ENCODE measurements at regions not wholly inside any gene's neighbourhood (a gene's known extent, or its start where the extent isn't known, plus 50 kb on each side); places are given as distances from the start of the nearest gene placed in this dataset.

DNA sequence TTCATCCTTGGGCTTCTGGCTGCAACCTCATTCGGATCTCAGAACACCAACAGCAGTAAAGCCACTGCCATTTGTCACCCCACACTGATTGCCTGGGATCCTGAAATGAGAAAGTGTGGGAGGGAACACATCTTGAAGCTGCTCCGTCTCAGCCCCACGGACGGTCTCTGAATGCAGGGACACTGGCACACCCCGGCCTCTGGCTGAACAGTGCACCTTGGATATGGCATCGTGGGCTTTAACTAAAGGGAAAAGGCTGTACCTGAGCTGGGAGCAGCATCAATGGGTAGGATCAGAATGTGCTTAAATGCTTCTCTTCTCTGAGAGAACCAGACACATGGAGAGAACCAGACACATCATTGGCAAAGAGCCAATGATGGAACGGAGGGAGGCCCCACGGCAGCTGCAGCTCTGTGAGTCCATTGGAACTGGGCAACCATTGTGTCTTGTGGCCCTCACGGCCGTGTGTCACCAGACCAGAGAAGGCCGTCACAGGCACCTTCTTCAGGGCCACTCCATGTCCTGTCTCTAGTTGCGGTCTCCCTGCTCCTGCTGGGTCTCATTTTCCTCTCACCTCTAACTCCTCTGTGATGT lies 193.4 kb upstream of the MYT1L start:
- DNase-seq (ENCODE audit: low read depth): no peak

- no peak for DNase-seq (ENCODE audit: low read depth)
Measured at GRCh38 chr2:2523461-2524347, 192.6 kb upstream of the MYT1L start.

DNA sequence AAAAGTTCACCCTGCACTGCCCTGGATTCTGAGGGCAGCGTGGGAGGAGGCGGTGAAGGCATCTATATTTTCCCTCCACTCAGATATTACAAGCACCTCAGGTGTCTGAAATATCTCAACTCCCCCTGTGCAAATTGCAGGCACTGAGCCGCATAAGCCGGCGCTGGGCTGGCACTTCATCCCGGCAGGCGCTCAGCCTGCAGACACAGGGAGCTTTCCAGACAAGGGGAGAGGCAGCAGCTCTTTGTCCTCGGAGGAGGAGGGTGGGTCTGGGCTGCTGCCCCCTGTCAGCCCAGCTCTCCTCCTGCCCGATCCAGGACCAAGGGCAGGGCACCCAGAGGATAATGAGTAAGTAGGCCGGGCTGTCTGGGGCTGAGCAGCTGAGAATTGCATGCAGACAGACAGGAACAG lies 189.3 kb upstream of the MYT1L start:
- no peak for DNase-seq (ENCODE audit: low read depth)

- no peak for DNase-seq (ENCODE audit: low read depth)
Measured at GRCh38 chr2:2519381-2519780, 188.3 kb upstream of the MYT1L start.

- no peak for DNase-seq (ENCODE audit: low read depth)
Measured at GRCh38 chr2:2517399-2517798, 186.3 kb upstream of the MYT1L start.

GRCh38 chr2:2516386-2516785 lies 185.3 kb upstream of the MYT1L start:
- no peak for DNase-seq (ENCODE audit: low read depth)

DNA sequence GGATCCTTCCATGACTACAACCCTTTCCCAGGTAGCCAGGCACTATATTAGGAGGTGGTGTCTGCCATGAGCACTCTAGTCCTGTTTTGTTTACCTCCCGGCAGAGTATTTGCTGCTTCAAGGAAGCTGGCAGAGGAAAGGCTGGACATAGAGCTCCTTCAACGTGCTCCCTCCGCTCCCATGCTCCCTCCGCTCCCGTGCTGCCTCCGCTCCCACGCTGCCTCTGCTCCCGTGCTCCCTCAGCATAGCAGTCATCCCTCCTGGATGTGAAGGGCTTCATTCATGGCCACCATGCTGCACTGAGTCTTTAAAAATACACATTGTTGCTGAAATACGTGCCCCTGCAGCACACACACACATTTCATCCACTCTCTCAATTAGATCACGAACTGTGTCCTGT lies 181.9 kb upstream of the MYT1L start:
- DNase-seq (ENCODE audit: low read depth): no peak

- DNase-seq (ENCODE audit: low read depth): no peak
Measured at GRCh38 chr2:2507417-2507997, 176.4 kb upstream of the MYT1L start.

DNA sequence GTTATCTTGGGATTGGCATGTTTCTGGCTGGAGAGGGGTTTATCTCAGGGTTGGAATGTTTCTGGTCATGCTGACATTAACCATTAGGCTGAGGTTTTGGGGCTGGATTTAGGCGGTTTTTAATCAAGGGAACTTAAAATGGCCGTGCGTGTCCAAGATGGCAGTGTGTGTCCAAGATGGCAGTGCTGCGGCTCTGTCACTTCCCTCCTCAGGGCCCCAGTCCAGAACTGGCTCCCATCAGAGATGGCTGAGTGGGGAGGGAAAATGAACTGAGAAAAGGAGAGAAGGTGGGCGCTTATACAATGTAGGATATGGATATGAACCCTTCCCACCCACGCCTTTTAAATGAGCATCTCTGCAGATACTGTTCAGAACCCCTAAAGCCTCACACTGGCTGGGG lies 175.5 kb upstream of the MYT1L start:
- no peak for DNase-seq (ENCODE audit: low read depth)

- DNase-seq (ENCODE audit: low read depth): no peak
Measured at GRCh38 chr2:2505604-2506003, 174.5 kb upstream of the MYT1L start.

DNA sequence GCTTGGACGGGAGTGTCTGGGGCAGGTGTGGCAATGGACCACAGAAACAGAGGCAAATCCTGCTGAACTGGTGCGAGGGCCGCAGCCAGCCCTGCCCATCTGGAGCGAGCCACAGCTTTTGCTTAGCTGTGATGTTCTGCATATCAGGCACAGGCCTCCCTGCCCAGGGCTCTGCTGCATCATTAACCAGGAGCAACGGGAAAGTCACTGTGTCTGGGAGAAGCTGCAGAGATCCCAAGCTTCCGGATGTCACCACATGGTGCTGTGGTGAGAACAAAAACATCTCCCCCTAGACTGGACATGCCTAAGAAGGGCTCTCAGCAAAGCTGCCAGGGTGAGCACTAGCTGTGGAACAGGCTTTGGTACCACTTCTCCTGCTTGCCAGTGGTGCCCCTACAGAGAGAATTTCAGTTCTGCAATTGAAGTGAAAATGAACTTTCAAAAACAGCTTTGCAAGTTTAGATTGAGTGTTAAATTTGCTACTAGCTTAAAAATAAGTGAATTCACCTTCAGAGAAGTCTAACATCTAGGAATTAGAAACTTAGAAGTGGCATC lies 172.9 kb upstream of the MYT1L start:
- no peak for DNase-seq (ENCODE audit: low read depth)

GRCh38 chr2:2502201-2502549 lies 171.1 kb upstream of the MYT1L start:
- DNase-seq (ENCODE audit: low read depth): no peak

- no peak for DNase-seq (ENCODE audit: low read depth)
Measured at GRCh38 chr2:2501454-2502200, 170.6 kb upstream of the MYT1L start.

DNA sequence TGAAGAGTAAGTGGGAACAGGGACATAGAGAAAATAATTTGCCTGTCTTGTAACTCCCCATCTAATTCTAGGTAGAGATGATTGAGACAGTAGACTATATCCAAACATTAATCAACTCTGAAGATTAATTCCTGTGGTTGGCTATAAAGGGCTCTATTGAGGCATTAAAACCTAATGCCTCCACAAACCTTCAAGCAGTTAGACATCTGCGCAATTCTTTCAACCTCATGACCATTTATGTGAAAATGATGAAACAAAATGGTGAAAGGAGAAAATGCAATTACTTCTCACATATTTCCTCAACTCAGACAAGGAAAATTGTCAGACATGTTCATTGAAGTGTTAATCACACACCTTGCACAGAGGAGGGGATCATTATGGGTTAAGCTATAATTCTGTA lies 164.5 kb upstream of the MYT1L start:
- DNase-seq (ENCODE audit: low read depth): no peak

DNA sequence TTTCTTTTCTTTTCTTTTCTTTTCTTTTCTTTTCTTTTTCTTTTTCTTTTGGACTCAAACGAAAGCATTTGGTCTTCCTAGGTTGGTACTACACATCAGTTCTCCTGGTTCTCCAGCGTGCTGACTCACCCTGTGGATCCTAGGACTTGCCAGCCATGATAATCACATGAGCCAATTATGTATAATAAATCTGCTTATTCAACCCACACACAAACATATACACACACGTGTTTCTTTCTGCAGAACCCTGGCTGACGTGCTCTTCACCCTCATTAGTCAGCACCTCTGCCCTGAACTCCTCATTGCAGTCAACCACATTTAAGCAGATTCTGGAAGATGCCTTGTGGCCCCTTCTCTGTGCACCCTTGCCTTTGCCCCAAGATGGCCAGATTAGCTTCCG lies 162.4 kb upstream of the MYT1L start:
- no peak for DNase-seq (ENCODE audit: low read depth)

- no peak for DNase-seq (ENCODE audit: low read depth)
Measured at GRCh38 chr2:2492800-2493199, 161.7 kb upstream of the MYT1L start.

- no peak for DNase-seq (ENCODE audit: low read depth)
Measured at GRCh38 chr2:2491964-2492363, 160.9 kb upstream of the MYT1L start.

GRCh38 chr2:2484301-2484700 lies 153.2 kb upstream of the MYT1L start:
- DNase-seq (ENCODE audit: low read depth): no peak

- no peak for DNase-seq (ENCODE audit: low read depth)
Measured at GRCh38 chr2:2482851-2483250, 151.8 kb upstream of the MYT1L start.

GRCh38 chr2:2472881-2473280 lies 141.8 kb upstream of the MYT1L start:
- DNase-seq (ENCODE audit: low read depth): no peak

DNA sequence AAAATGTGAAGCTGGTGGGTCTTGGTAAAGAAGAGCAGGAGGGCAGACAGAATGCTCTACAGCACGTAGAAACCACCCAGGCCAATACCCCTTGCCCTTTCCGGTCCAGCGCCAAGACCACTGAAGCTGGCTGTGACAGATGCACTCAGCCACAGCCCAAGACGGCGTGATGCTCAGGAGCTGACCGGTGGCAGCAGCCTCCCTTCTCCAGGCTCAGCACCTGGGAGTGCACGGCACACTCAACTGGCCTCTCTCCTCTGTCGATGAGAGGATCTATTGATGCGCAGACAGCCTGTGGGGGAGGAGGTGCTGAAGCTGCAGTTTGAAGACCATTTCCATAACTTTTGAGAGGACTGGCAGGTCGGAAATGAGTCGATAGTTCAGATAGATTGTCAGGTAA lies 141.0 kb upstream of the MYT1L start:
- no peak for DNase-seq (ENCODE audit: low read depth)

DNA sequence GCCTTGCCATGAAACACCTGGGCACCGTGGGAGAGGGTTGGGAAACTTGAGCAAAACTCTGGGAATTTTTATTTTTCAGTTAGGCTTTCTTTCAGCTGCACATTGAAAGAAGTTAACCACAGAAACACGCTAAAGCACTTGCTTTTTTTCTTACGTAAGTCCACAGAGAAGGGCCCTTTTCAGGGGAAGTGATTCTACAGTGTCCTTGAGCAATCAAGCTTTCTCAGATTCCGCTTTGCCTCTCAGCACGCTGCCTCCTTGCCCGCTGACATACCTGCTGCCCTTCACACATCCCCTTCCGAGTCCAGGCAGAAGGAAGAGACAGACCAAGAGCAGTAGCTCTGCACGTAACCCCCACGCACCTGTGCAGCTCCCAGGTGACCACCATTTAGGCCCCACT lies 135.5 kb upstream of the MYT1L start:
- no peak for DNase-seq (ENCODE audit: low read depth)

- no peak for DNase-seq (ENCODE audit: low read depth)
Measured at GRCh38 chr2:2464643-2465042, 133.6 kb upstream of the MYT1L start.
